Umbilical cord (tissue), 1 donor: ENCODE measurements at regions not wholly inside any gene's neighbourhood (a gene's known extent, or its start where the extent isn't known, plus 50 kb on each side); places are given as distances from the start of the nearest gene placed in this dataset.
"Not testable (repeated sequence)": the region's sequence is repeated elsewhere in the genome, so short reads cannot be mapped to it uniquely, and the experiment has no call there.

Experiments used
- DNase-seq: peaks from one replicate; pipeline ENCODE4 v3.0.0-alpha.2; 2015; ENCODE audit warnings: low spot score

DNA sequence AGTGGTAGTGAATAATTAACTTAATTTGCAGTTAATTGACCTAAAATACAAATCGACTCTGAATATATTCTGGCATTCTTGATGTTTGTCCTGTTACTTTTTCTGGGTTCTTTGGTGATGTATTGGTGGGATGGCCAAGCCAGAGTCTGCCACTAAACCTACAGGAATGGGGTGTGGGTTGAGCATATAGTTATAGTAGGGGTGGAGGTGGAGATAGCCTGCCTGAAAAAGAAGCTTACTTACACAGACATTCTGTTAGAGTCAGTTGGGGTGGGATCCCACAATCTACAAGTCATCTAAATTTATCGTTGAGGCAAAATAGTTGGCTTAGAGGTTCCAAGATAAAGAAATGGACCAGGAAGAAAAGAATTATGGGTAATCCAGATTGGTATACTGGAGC is 787.7 kb downstream of the TMTC2 start:
- DNase-seq, result no peak

GRCh38 chr12:83473408-83474095 is 786.8 kb downstream of the TMTC2 start:
- no peak for DNase-seq

- DNase-seq, result no peak
Observed at GRCh38 chr12:83472772-83473171, 786.1 kb downstream of the TMTC2 start.

GRCh38 chr12:83472350-83472749 is 785.6 kb downstream of the TMTC2 start:
- DNase-seq, result no peak

GRCh38 chr12:83471341-83471740 is 784.6 kb downstream of the TMTC2 start:
- no peak for DNase-seq

DNA sequence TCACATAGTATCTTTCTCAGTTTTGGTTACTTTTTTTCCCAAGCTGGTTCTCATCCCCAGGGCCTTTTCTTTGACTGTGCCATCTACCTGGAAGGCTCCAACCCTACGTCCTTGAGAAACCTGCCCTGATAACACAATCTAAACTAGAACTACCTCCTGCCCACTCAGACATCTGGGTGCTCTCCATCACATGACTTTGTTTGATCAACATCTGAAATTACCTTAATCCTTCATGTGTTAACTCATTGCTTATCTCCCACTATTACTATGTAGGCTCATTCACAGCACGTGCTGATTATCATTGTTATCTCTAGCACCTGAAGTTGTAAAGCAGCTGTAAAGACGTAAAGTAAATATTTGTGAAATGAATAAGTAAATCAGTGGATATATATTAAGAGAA is 784.0 kb downstream of the TMTC2 start:
- no peak for DNase-seq

GRCh38 chr12:83468988-83469908 is 782.5 kb downstream of the TMTC2 start:
- DNase-seq, result no peak

DNA sequence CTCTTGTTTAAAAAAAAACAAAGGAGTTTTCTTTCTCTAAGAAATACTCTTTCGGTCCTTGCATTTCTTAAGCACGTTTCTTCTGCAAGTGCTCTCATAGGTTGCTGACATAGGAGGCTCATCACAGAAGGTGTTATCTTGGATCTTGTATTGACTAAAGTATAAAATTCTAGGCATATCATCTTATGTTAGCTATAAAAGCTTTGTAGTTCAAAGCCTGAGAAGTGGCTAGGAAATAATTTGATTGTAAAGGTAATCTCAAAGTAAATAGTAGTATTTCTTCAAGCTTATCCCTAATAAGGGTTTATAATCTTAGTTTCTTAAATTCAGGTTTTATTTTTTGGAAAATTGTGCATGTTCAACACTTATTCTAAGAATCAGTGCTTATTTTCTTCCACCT is 778.9 kb downstream of the TMTC2 start:
- no peak for DNase-seq

DNA sequence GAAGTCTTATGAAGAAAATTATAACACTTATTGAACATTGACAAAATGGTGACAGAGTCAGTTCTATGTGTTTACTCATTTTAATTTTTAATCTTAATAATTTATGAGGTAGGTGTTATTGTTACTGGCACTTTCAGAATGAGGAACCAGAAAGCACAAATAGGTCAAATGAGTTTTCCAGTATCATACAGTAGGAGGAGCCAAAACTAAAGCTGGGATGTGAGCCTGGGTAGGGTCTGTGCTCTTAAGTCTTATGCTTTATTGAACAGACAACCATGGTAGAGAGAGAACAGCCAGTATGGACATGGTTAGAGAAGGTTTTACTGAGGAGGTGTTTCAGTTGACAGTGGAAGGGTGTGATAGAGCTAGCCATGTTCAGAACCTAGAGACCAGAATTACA is 775.7 kb downstream of the TMTC2 start:
- DNase-seq, result no peak

DNA sequence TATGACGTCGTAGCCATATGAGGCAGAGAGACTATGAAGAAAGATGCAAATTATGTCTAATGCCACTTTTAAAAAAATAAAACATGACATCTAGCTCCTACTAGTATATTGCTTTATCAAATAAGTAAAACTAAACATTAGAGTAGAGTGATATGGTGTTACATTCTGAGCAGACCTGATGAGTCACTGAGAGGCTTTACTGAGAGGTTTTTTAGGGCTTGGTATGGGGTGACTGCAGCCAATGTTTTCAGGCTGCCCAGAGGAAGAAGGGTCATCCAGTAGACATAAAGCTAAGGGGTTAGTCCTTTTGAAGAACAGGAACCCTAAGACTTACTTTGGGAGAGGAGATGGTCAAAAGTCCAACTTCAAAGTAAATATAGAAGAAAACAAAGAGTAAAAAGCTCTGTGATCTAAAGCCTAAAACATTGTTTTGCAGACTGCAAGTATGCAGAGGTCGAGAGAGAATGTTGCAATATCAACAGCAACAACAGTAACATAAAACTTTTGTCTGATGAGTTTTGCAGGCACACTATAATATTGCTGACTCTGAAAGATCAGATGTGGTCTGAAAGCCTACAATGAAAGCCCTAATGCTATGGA is 774.7 kb downstream of the TMTC2 start:
- peak; percentile 56 for DNase-seq

DNA sequence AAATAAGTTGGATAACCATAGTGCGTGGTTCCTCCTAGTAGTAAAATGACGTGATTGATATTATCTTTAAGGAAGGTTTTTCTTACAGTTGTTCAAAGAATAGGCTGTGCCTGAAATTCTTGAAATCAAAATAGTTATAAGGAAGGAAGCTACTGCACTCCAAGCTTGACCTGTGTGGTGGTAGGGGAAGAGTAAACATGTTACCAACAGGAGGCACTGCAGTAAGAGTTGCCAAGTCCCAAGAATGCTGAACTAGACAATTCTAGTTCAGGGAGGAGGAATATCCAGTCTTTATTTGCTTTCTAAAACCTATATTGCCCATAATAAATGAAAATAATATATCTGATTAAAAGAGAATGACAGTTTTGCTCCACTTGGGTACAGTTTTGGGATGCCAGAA is 764.5 kb downstream of the TMTC2 start:
- DNase-seq, result no peak

- DNase-seq, result no peak
Observed at GRCh38 chr12:83434600-83434999, 747.9 kb downstream of the TMTC2 start.

GRCh38 chr12:83432176-83432719 is 745.5 kb downstream of the TMTC2 start:
- DNase-seq, result no peak

GRCh38 chr12:83427586-83428136 is 741.0 kb downstream of the TMTC2 start:
- not testable (repeated sequence) for DNase-seq

DNA sequence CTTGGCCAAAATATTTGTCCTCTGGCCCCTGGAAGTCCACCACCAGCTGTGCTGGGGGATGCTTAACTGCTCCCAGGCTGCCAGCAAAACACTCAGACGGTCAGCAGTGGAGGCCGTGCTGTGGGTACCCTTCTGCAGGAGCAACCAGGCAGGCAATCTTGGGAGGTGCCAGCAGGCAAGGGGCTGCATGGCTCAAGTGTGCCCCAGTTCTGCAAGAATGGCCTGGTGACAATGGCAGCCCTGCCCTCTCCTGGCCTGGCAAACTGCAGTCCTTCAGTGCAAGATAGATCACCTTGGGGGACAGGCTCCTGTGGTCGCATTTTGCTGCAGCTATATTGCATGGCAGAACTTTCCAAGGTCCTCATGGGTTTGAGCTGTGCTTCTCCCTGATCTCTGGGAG is 728.3 kb downstream of the TMTC2 start:
- DNase-seq, result no peak

DNA sequence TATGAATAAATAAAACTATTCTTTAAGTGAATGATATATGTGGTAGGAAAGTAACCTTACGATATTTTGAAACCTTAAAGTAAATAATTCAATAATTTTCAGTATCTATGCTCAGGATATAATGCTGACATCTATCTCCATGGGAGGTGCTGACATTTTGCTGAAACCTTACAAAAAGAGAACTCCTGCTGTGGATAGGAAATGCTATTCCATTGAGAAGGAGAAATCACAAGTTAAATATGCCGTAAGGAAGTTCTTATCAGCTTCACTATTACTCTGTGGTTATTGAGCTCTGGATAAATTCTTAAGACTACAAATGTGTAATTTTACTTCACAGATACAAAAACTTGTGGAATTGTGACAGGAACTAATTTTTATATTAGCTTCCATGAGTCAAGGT is 722.1 kb downstream of the TMTC2 start:
- DNase-seq, result no peak

DNA sequence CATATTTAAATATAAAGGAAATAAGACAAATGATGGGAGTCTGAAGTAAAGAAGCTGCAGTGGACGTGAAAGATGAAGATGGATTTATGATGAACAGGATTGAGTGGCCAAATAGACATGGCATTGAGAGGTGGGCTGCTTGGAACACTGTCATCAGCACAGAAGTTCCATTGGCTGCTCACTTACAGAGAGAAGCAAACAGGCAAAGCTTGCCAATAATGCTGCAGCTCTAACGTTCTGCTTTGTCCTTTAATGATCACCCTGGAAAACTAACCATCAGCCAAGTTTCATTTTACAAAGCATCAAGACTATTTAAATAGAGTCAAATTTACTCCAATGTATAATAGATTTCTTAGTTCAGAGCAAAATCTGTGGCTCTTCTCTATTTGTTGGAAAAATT is 721.4 kb downstream of the TMTC2 start:
- DNase-seq, result no peak

DNA sequence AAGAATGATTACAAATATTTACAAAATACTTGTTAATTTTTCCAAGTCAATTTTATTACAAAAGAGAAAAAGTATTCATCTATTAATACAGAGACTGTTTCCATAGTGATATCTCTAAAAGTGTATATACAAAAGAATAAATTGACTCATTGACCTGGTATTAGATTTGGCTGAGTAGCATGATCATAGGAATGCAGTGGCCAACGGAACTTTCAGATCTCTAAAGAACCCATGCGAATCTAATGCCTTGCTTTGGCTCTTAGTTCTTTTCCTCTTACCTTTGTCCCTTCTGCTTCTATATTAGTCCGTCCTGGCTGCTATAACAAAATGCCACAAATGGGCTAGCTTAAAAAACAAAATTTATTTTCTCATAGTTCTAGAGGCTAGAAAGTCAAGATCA is 717.8 kb downstream of the TMTC2 start:
- DNase-seq, result no peak

DNA sequence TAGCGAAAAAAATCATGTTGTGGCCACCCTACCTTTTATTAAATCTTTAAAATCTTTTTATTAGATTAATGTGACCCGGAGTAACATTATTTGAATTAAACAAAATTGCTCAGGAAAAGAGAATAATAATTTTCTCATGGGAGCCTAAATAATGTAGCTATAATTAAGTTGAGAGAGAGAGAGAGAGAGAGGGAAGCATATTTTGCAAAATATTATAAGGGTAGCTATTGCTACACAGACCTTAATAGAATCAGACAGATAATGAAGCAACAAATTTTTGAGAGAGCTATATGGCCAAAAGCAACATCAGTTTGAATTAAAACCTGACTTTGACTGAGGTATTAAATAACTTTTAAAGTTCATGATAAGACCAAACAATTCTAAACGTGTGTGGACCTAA is 703.5 kb downstream of the TMTC2 start:
- no peak for DNase-seq

DNA sequence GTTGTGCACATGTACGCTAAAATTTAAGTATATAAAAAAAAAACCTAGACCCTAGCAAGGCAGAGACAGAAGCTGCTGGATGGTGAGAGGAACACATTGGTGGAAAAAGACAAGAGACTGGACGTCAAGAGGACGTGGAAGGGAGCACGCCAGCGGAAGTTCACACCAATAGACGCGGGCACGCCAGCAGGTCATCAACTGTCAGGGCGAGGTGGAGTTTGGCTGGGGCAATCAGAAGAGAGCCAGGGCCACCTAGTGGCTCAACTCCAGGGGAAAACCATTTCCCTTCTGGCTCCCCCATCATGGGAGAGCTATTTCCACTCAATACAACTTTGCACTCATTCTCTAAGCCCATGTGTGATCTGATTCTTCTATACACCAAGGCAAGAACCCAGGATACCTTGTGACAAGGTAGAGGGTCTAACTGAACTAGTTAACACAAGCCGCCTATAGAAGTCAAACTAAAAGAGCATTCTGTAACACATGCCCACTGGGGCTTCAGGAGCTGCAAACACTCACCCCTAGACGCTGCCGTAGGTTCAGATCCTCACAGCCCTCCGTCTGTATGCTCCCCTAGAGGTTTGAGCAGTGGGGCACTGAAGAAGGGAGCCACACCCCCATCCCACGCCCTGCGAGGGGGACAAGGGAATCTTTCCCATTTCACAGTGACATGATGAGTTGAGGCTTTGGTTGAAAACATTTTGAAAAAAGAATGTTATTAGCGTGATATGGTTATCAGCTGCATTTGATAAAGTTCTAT is 702.7 kb downstream of the TMTC2 start:
- no peak for DNase-seq

- no peak for DNase-seq
Observed at GRCh38 chr12:83388551-83388950, 701.8 kb downstream of the TMTC2 start.
